ENCODE measurements at regions not wholly inside any gene's neighbourhood (a gene's known extent, or its start where the extent isn't known, plus 50 kb on each side); places are given as distances from the start of the nearest gene placed in this dataset.

DNA sequence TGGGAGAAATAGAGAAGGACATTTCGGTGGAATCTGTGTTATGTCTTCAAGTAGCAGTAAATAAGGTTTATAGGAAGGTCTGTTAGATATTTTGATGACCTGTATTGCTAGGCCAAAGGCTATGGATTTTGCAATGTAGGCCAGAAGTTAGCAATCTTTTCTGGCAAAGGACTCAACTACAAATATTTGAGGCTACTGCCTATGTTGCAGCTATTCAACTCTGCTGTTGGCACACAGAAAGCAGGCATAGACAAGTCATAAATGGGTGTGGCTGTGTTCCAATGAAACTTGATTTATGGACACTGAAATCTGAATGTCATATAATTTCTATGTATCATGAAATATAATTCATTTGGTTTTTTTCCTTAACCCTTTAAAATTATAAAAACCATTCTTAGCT is 438.7 kb upstream of the C2CD4B start:
- DNase-seq (ENCODE audit: low read depth in 1 of 2, low spot score in 1 of 2) = no peak
- H3K4me3 ChIP-seq (replicated peaks; ENCODE audit: insufficient read depth, low read length) = no peak overlapping the region
- peaks cover 2% of the 10 kb centered on the region for H3K27me3 ChIP-seq (ENCODE audit: insufficient read depth, poor library complexity, severe bottlenecking)
- no peak overlapping the region for H3K27ac ChIP-seq (replicated peaks)
- TF ChIP-seq, protein P1, sequence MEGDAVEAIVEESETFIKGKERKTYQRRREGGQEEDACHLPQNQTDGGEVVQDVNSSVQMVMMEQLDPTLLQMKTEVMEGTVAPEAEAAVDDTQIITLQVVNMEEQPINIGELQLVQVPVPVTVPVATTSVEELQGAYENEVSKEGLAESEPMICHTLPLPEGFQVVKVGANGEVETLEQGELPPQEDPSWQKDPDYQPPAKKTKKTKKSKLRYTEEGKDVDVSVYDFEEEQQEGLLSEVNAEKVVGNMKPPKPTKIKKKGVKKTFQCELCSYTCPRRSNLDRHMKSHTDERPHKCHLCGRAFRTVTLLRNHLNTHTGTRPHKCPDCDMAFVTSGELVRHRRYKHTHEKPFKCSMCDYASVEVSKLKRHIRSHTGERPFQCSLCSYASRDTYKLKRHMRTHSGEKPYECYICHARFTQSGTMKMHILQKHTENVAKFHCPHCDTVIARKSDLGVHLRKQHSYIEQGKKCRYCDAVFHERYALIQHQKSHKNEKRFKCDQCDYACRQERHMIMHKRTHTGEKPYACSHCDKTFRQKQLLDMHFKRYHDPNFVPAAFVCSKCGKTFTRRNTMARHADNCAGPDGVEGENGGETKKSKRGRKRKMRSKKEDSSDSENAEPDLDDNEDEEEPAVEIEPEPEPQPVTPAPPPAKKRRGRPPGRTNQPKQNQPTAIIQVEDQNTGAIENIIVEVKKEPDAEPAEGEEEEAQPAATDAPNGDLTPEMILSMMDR (IDR thresholded peaks at IDR 0.05; ENCODE audit: insufficient read depth, low read length) = no peak
- TF ChIP-seq GABPA (IDR thresholded peaks at IDR 0.05; ENCODE audit: low read depth) = no peak
- TF ChIP-seq, protein P2, sequence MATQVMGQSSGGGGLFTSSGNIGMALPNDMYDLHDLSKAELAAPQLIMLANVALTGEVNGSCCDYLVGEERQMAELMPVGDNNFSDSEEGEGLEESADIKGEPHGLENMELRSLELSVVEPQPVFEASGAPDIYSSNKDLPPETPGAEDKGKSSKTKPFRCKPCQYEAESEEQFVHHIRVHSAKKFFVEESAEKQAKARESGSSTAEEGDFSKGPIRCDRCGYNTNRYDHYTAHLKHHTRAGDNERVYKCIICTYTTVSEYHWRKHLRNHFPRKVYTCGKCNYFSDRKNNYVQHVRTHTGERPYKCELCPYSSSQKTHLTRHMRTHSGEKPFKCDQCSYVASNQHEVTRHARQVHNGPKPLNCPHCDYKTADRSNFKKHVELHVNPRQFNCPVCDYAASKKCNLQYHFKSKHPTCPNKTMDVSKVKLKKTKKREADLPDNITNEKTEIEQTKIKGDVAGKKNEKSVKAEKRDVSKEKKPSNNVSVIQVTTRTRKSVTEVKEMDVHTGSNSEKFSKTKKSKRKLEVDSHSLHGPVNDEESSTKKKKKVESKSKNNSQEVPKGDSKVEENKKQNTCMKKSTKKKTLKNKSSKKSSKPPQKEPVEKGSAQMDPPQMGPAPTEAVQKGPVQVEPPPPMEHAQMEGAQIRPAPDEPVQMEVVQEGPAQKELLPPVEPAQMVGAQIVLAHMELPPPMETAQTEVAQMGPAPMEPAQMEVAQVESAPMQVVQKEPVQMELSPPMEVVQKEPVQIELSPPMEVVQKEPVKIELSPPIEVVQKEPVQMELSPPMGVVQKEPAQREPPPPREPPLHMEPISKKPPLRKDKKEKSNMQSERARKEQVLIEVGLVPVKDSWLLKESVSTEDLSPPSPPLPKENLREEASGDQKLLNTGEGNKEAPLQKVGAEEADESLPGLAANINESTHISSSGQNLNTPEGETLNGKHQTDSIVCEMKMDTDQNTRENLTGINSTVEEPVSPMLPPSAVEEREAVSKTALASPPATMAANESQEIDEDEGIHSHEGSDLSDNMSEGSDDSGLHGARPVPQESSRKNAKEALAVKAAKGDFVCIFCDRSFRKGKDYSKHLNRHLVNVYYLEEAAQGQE (IDR thresholded peaks at IDR 0.05; ENCODE audit: insufficient replicate concordance, low read depth) = no peak

DNA sequence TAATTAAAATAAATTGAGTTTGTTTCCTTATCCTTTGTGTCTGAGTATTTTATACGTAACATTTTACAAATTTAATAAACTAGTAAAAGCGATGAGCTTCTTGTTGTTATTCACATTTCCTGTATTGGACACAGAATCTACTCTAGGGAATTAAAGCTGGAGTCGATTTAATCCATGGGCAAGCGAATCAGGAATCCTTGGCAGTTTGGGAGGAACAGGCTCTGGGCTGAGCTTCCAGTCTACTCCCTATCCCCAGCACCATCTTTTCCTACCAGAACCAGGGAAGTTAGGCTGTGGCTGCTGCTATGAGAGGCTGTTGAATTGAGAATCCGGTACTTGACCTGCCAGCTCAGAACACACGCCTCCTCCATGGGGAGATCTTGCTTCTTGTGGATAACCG is 437.3 kb upstream of the TPM1 start:
- Histone ChIP-seq H3K27ac (replicated peaks) (no peak overlapping the region), H3K27me3 (ENCODE audit: insufficient read depth, poor library complexity, severe bottlenecking) (no peaks in the 10 kb centered on the region), H3K4me3 (replicated peaks; ENCODE audit: insufficient read depth, low read length) (no peak overlapping the region)
- no peak for DNase-seq (ENCODE audit: low read depth in 1 of 2, low spot score in 1 of 2)
- TF ChIP-seq POLR2AphosphoS5 (IDR thresholded peaks at IDR 0.05; ENCODE audit: low read depth) = no peak
- TF ChIP-seq, protein P2 (IDR thresholded peaks at IDR 0.05; ENCODE audit: insufficient replicate concordance, low read depth) = no peak
- TF ChIP-seq SPI1 (IDR thresholded peaks at IDR 0.05; ENCODE audit: borderline replicate concordance, low read depth) = no peak
- TF ChIP-seq, protein P1 (IDR thresholded peaks at IDR 0.05; ENCODE audit: insufficient read depth, low read length) = no peak
- no peak for TF ChIP-seq GABPA (IDR thresholded peaks at IDR 0.05; ENCODE audit: low read depth)

DNA sequence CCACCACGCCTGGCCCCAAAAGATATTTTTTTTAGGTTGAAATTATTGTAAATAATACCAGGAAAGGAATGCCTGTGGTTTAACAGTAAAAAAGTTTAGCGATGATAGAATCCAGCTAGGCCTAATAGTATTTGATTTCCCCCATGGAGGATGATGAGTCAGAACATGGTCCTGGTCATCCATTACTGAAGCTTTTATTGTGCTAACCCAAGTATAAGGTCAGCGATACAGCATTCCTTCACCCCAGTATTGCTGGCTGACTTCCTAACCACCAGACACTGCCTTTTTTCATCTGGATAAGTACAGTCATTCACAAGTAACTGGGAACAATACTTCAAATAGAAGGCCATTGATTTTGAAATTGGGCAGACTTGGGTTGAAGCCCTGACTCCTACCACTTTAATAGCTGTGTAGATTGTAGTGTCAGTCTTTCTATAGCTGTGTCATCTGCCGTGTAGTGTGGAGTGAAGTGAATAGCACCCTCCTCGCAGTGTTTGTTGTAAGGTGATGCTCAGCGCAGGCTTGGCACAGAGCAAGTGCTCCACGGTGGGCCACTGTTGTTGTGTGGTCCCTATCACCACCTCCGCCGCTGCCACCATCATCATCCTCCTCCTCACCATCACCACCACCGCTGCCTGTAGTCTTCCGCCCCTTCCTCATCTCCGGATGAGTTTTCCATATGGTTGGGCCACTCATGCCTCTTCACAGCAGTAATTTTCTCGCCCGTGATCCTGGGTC is 436.0 kb upstream of the TPM1 start:
- DNase-seq (ENCODE audit: low read depth in 1 of 2, low spot score in 1 of 2) = no peak
- TF ChIP-seq POLR2AphosphoS5 (IDR thresholded peaks at IDR 0.05; ENCODE audit: low read depth) (no peak), GABPA (IDR thresholded peaks at IDR 0.05; ENCODE audit: low read depth) (no peak), SPI1 (IDR thresholded peaks at IDR 0.05; ENCODE audit: borderline replicate concordance, low read depth) (no peak)
- TF ChIP-seq, protein P2 (IDR thresholded peaks at IDR 0.05; ENCODE audit: insufficient replicate concordance, low read depth) = no peak
- TF ChIP-seq, protein P1 (IDR thresholded peaks at IDR 0.05; ENCODE audit: insufficient read depth, low read length) = no peak
- Histone ChIP-seq H3K27ac (replicated peaks) (no peak overlapping the region), H3K4me3 (replicated peaks; ENCODE audit: insufficient read depth, low read length) (no peak overlapping the region), H3K27me3 (ENCODE audit: insufficient read depth, poor library complexity, severe bottlenecking) (no peaks in the 10 kb centered on the region)
